SK-N-SH (cell line): ENCODE measurements at regions not wholly inside any gene's neighbourhood (a gene's known extent, or its start where the extent isn't known, plus 50 kb on each side); places are given as distances from the start of the nearest gene placed in this dataset.

ENCODE experiments used
- EP300 ChIP-seq, 2 experiments: IDR thresholded peaks; 2 replicates each; pipeline versions ENCODE4 v1.4.0 to v1.6.1; 2012; ENCODE audit warnings: borderline replicate concordance in 1 of 2, low read depth in 1 of 2, low read length in 1 of 2
- GABPA ChIP-seq: IDR thresholded peaks from 2 replicates; pipeline ENCODE4 v1.4.0; 2012; ENCODE audit warnings: low read depth, mild to moderate bottlenecking
- GATA2 ChIP-seq: sonication (generic); formaldehyde crosslinking; IDR thresholded peaks from 2 replicates; pipeline ENCODE4 v1.5.0; 2020; ENCODE audit warnings: mild to moderate bottlenecking, missing genetic modification reagents
- JUND ChIP-seq: IDR thresholded peaks from 2 replicates; pipeline ENCODE4 v1.4.0; 2012
- NRF1 ChIP-seq: IDR thresholded peaks from 2 replicates; pipeline ENCODE4 v1.6.1; 2012; ENCODE audit warnings: low read depth, mild to moderate bottlenecking, low read length
- SMC3 ChIP-seq: IDR thresholded peaks from 2 replicates; pipeline ENCODE4 v1.6.1; 2012; ENCODE audit warnings: low read depth, low read length, improper control_type of control experiment
- TAF1 ChIP-seq: IDR thresholded peaks from 2 replicates; pipeline ENCODE4 v1.6.1; 2012; ENCODE audit warnings: low read depth, mild to moderate bottlenecking, low read length, moderate library complexity, borderline replicate concordance
- YY1 ChIP-seq: IDR thresholded peaks from 2 replicates; pipeline ENCODE4 v1.4.0; 2012; ENCODE audit warnings: low read depth, mild to moderate bottlenecking
- TF ChIP-seq, protein P1 (sequence below): fragments of 200-600 bp; sonication (generic); IDR thresholded peaks from 2 replicates; pipeline ENCODE4 v1.6.1; 2017; ENCODE audit warnings: antibody characterized with exemption, mild to moderate bottlenecking, moderate library complexity
- TF ChIP-seq, protein P2 (sequence below): IDR thresholded peaks from 2 replicates; pipeline ENCODE4 v1.4.0; 2012; ENCODE audit warnings: low read depth

DNA sequence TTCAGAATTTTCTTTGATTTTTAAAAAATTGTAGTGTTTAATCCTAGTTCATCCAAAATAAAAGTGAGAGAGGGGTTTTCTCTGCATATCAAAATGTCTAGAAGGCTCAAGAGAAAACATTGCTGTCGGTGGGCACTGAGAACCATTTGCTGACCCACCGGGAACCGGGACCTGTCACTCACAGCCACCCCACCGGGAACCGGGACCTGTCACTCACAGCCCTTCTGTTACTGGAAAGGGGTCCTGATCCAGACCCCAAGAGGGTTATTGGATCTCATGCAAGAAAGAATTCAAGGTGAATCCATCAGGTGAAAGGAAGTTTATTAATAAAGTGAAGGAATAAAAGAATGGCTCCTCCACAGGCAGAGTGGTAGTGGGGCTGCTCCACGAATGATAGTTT, 106.0 kb upstream of the SFSWAP start:
- TF ChIP-seq, protein P1, sequence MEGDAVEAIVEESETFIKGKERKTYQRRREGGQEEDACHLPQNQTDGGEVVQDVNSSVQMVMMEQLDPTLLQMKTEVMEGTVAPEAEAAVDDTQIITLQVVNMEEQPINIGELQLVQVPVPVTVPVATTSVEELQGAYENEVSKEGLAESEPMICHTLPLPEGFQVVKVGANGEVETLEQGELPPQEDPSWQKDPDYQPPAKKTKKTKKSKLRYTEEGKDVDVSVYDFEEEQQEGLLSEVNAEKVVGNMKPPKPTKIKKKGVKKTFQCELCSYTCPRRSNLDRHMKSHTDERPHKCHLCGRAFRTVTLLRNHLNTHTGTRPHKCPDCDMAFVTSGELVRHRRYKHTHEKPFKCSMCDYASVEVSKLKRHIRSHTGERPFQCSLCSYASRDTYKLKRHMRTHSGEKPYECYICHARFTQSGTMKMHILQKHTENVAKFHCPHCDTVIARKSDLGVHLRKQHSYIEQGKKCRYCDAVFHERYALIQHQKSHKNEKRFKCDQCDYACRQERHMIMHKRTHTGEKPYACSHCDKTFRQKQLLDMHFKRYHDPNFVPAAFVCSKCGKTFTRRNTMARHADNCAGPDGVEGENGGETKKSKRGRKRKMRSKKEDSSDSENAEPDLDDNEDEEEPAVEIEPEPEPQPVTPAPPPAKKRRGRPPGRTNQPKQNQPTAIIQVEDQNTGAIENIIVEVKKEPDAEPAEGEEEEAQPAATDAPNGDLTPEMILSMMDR, result no peak
- no peak for TF ChIP-seq GABPA
- TF ChIP-seq YY1, result no peak
- TF ChIP-seq SMC3, result no peak
- TF ChIP-seq EP300 (IDR thresholded peaks at IDR 0.05; ENCODE audit: borderline replicate concordance in 1 of 2, low read depth in 1 of 2, low read length in 1 of 2), result no peak
- no peak for TF ChIP-seq GATA2
- TF ChIP-seq TAF1, result no peak
- TF ChIP-seq, protein P2, sequence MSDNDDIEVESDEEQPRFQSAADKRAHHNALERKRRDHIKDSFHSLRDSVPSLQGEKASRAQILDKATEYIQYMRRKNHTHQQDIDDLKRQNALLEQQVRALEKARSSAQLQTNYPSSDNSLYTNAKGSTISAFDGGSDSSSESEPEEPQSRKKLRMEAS, result no peak
- TF ChIP-seq NRF1, result no peak
- TF ChIP-seq JUND, result no peak
